Trophoblast cell (in vitro differentiated cells and primary cell): ENCODE measurements at regions not wholly inside any gene's neighbourhood (a gene's known extent, or its start where the extent isn't known, plus 50 kb on each side); places are given as distances from the start of the nearest gene placed in this dataset.

Experiments used
- DNase-seq, 2 donors: peaks; one replicate each; pipeline ENCODE4 v3.0.0-alpha.2; 2016
- H2AFZ ChIP-seq: 2 replicates; pipeline ENCODE4 v1.6.1; 2013; ENCODE audit warnings: low read length, moderate library complexity, mild to moderate bottlenecking; ENCODE audit not compliant: insufficient read depth, poor library complexity
- H2AK5ac ChIP-seq: 2 replicates; pipeline ENCODE4 v1.6.1; 2013; ENCODE audit warnings: mild to moderate bottlenecking, low read length
- H2BK120ac ChIP-seq: 2 replicates; pipeline ENCODE4 v1.6.1; 2013; ENCODE audit warnings: low read length, mild to moderate bottlenecking, moderate library complexity; ENCODE audit not compliant: insufficient read depth, poor library complexity
- H2BK12ac ChIP-seq: 2 replicates; pipeline ENCODE4 v1.6.1; 2013; ENCODE audit warnings: mild to moderate bottlenecking, low read length, moderate library complexity
- H2BK5ac ChIP-seq: 2 replicates; pipeline ENCODE4 v1.6.1; 2013; ENCODE audit warnings: low read length, low read depth, moderate library complexity, mild to moderate bottlenecking; ENCODE audit not compliant: poor library complexity
- H3K14ac ChIP-seq: 2 replicates; pipeline ENCODE4 v1.6.1; 2013; ENCODE audit warnings: mild to moderate bottlenecking, low read length
- H3K18ac ChIP-seq: 2 replicates; pipeline ENCODE4 v1.6.1; 2013; ENCODE audit warnings: mild to moderate bottlenecking, low read length
- H3K23ac ChIP-seq: 2 replicates; pipeline ENCODE4 v1.6.1; 2013; ENCODE audit warnings: low read length
- H3K27ac ChIP-seq: 2 replicates; pipeline ENCODE4 v1.5.1; 2013; ENCODE audit warnings: low read depth, mild to moderate bottlenecking, inconsistent platforms, low read length, moderate library complexity
- H3K27me3 ChIP-seq: 2 replicates; pipeline ENCODE4 v1.6.1; 2013; ENCODE audit warnings: inconsistent platforms, mild to moderate bottlenecking, low read length, moderate library complexity; ENCODE audit not compliant: insufficient read depth
- H3K36me3 ChIP-seq, 2 experiments: 1 replicate in 1 of 2; 2 replicates in 1 of 2; pipeline ENCODE4 v1.6.1; 2013; ENCODE audit warnings: low read length in 2 of 2, mild to moderate bottlenecking in 2 of 2, moderate library complexity in 1 of 2; ENCODE audit not compliant: insufficient read depth in 2 of 2, control insufficient read depth in 1 of 2
- H3K4ac ChIP-seq: 2 replicates; pipeline ENCODE4 v1.6.1; 2013; ENCODE audit warnings: low read depth, mild to moderate bottlenecking, low read length, moderate library complexity
- H3K4me1 ChIP-seq, 2 experiments: 1 replicate in 1 of 2; 2 replicates in 1 of 2; pipeline ENCODE4 v1.6.1; 2013; ENCODE audit warnings: low read length in 2 of 2, mild to moderate bottlenecking in 2 of 2, moderate library complexity in 1 of 2; ENCODE audit not compliant: insufficient read depth in 2 of 2, control insufficient read depth in 1 of 2
- H3K4me2 ChIP-seq: 2 replicates; pipeline ENCODE4 v1.6.1; 2013; ENCODE audit warnings: inconsistent platforms, mild to moderate bottlenecking, low read length, moderate library complexity
- H3K4me3 ChIP-seq: 2 replicates; pipeline ENCODE4 v1.5.1; 2013; ENCODE audit warnings: mild to moderate bottlenecking, low read depth, low read length, inconsistent platforms
- H3K79me1 ChIP-seq: one replicate; pipeline ENCODE4 v1.6.1; 2013; ENCODE audit warnings: low read length
- H3K79me2 ChIP-seq: 2 replicates; pipeline ENCODE4 v1.6.1; 2013; ENCODE audit warnings: low read length, mild to moderate bottlenecking; ENCODE audit not compliant: control insufficient read depth, insufficient read depth, poor library complexity
- H3K9ac ChIP-seq: 2 replicates; pipeline ENCODE4 v1.6.1; 2013; ENCODE audit warnings: mild to moderate bottlenecking, low read length
- H3K9me3 ChIP-seq: 2 replicates; pipeline ENCODE4 v1.6.1; 2013; ENCODE audit warnings: low read depth, mild to moderate bottlenecking, control low read depth, inconsistent platforms, low read length; ENCODE audit not compliant: insufficient read depth
- H4K12ac ChIP-seq: 2 replicates; pipeline ENCODE4 v1.6.1; 2013; ENCODE audit warnings: low read depth, mild to moderate bottlenecking, low read length, moderate library complexity
- H4K8ac ChIP-seq: 2 replicates; pipeline ENCODE4 v1.6.1; 2013; ENCODE audit warnings: low read depth, mild to moderate bottlenecking, low read length, moderate library complexity
- H4K91ac ChIP-seq: one replicate; pipeline ENCODE4 v1.6.1; 2013; ENCODE audit warnings: low read depth, mild to moderate bottlenecking, low read length, moderate library complexity
- WGBS: extraction: QIAGEN DNeasy Blood & Tissue Kit; methylation state at CpG from one replicate; pipeline ENCODE4 v1.1.7; 2013; ENCODE audit warnings: missing lambda C conversion rate; ENCODE audit not compliant: insufficient read length, insufficient coverage; ENCODE audit errors: extremely low coverage; 5-methylcytosine and 5-hydroxymethylcytosine counted together

DNA sequence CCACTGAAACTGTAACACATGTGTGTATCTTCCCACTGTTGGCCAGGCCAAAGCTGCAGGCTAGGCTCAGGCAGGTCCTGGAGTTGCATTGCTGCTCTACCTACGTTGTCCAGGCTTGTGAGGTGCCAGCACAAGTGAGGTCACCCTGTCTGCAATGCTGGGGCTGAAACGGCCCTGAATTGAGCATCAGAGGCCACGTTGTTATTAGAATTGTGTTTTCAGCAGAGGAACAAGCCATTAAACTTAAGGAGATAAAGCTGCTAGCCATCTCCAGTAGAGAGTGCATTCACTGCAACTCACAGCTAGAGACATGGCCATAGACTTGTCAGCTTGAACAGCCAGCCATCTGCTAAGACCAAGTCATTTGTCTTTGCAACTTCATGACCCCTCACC, 191.8 kb downstream of the SEMA6A start:
- H4K12ac ChIP-seq, result no peak overlapping the region
- H3K9ac ChIP-seq, result no peak overlapping the region

DNA sequence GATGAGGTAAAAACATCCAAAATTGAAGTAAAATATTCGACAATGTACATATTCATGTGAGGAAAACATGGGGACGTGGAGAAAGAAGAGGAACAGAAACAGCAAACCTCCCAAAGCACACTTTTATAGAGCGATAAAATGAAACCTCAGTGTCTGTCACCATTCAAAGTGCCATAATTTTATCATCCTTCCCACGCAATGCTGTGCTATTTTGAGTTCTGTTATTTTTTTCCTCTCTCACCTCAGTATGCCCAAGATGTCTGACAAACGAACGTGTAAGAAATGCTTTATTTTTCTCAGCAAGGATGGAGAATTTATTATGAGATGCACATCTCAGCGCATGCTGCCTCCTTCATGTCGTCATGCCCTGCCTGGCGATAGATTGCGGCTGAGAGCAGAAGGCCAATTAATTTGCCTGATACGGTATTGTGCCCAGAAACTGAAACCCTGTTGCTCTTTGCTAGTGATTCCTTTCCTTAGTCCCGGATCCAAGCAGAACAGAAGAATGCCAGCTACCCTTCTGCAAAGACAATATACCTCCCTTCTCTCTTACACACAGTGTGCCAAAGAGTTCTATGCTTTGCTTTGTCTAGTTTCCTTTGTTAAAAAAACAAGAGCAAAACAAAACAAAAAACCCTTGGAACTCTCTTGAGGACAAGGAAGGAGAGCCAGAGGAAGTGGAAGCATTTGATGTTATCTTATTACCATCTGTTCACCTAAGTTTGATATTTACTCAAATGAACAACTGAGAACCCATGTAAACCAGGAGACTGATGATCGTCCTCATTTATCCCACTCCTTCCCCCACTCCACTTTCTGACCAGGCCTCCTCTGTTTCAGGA, 192.4 kb downstream of the SEMA6A start:
- H4K8ac ChIP-seq, result no peak overlapping the region

More for the DNA sequence above, 191.8 kb downstream of the SEMA6A start:
- Histone ChIP-seq H3K27me3 (no peaks in the 10 kb centered on the region), H2AFZ (no peak overlapping the region), H4K91ac (no peak overlapping the region), H3K27ac (no peak overlapping the region), H3K23ac (no peak overlapping the region), H3K4me3 (no peak overlapping the region), H2BK120ac (no peak overlapping the region), H2BK12ac (no peak overlapping the region), H3K4me2 (no peak overlapping the region), H3K36me3 (no peaks in the 10 kb centered on the region), H3K4ac (no peak overlapping the region), H2BK5ac (no peak overlapping the region), H3K4me1 (peaks cover 0 to 2% of the 10 kb centered on the region in 2 experiments), H3K9me3 (peaks cover 5% of the 10 kb centered on the region), H4K8ac (no peak overlapping the region), H3K14ac (no peak overlapping the region), H3K79me2 (no peaks in the 10 kb centered on the region), H2AK5ac (no peak overlapping the region), H3K79me1 (no peaks in the 10 kb centered on the region), H3K18ac (no peak overlapping the region)
- no peak for DNase-seq
- WGBS, result no CpG with 5 or more reads among the region's 3 CpGs

DNA sequence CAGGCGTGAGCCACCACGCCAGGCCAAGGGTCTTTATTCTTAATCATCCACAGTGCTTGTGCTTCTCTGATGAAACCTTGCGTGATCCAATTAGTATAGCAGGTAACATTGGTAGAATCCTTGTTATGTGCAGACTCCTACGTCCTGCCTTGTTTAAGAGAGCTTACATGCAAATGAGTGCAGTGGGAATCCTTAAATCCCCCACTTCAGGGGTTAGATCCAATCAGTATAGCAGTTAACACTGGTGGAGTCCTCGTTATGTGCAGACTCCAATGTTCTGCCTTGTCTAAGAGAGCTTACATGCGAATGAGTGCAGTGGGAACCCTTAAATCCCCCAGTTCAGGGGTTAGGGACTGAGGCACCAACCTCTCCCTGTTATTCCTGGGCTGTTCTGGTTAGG, 193.4 kb downstream of the SEMA6A start:
- Histone ChIP-seq H3K27me3 (no peaks in the 10 kb centered on the region), H3K4me3 (no peak overlapping the region), H3K9ac (no peak overlapping the region), H3K27ac (no peak overlapping the region), H2BK120ac (no peak overlapping the region), H4K91ac (no peak overlapping the region), H2BK5ac (no peak overlapping the region), H3K79me1 (no peaks in the 10 kb centered on the region), H3K4ac (no peak overlapping the region), H3K4me2 (no peak overlapping the region), H3K36me3 (no peaks in the 10 kb centered on the region), H3K14ac (no peak overlapping the region), H3K79me2 (no peaks in the 10 kb centered on the region), H4K12ac (no peak overlapping the region), H3K23ac (no peak overlapping the region), H3K18ac (no peak overlapping the region), H4K8ac (no peak overlapping the region), H2AFZ (no peak overlapping the region), H2AK5ac (no peak overlapping the region), H3K4me1 (peaks cover 0 to 5% of the 10 kb centered on the region in 2 experiments), H3K9me3 (peaks cover 3% of the 10 kb centered on the region), H2BK12ac (no peak overlapping the region)
- DNase-seq, result no peak
- no CpG with 5 or more reads among the region's 6 CpGs for WGBS

More for the DNA sequence above, 192.4 kb downstream of the SEMA6A start:
- H2BK12ac ChIP-seq, result no peak overlapping the region
- DNase-seq, result no peak
- no peak overlapping the region for H3K23ac ChIP-seq
- H2BK120ac ChIP-seq, result no peak overlapping the region
- no peak overlapping the region for H3K14ac ChIP-seq
- H3K79me2 ChIP-seq, result no peaks in the 10 kb centered on the region
- no peak overlapping the region for H2BK5ac ChIP-seq
- H2AK5ac ChIP-seq, result no peak overlapping the region
- H3K4me1 ChIP-seq, result peaks cover 0 to 5% of the 10 kb centered on the region in 2 experiments
- H3K9ac ChIP-seq, result no peak overlapping the region
- H3K36me3 ChIP-seq, result no peaks in the 10 kb centered on the region
- no peak overlapping the region for H4K12ac ChIP-seq
- no peak overlapping the region for H3K4me2 ChIP-seq
- no CpG with 5 or more reads among the region's 13 CpGs for WGBS
- H3K4me3 ChIP-seq, result no peak overlapping the region
- H3K18ac ChIP-seq, result no peak overlapping the region
- H3K9me3 ChIP-seq, result peaks cover 5% of the 10 kb centered on the region
- no peaks in the 10 kb centered on the region for H3K27me3 ChIP-seq
- no peaks in the 10 kb centered on the region for H3K79me1 ChIP-seq
- no peak overlapping the region for H4K91ac ChIP-seq
- H3K4ac ChIP-seq, result no peak overlapping the region
- no peak overlapping the region for H3K27ac ChIP-seq
- H2AFZ ChIP-seq, result no peak overlapping the region

DNA sequence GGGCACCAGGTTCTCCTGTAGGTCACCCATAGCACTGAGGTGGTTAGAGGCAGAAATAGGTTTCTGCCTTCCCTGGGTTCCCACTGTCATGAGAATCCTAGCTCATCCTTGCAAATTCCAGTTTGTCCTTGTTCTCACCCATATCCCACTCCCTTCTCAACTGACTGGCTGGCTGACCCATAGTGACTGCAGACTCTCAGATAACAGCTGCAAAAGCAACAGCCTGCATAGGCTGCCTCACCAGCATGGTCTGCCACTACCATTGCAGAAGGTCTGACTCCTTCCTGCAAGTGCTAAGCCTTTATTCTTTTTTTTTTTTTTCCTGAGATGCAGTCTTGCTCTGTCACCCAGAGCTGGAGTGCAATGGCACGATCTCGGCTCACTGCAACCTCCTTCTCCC, 194.0 kb downstream of the SEMA6A start:
- no peaks in the 10 kb centered on the region for H3K36me3 ChIP-seq
- no peak for DNase-seq
- H4K8ac ChIP-seq, result no peak overlapping the region
- no peak overlapping the region for H3K27ac ChIP-seq
- no peak overlapping the region for H2BK5ac ChIP-seq
- no peaks in the 10 kb centered on the region for H3K79me2 ChIP-seq
- no peak overlapping the region for H2BK120ac ChIP-seq
- no peak overlapping the region for H3K4me2 ChIP-seq
- H3K9me3 ChIP-seq, result peaks cover 3% of the 10 kb centered on the region
- no peak overlapping the region for H2AFZ ChIP-seq
- H2AK5ac ChIP-seq, result no peak overlapping the region
- H3K79me1 ChIP-seq, result no peaks in the 10 kb centered on the region
- no peak overlapping the region for H3K4ac ChIP-seq
- H3K18ac ChIP-seq, result no peak overlapping the region
- H3K9ac ChIP-seq, result no peak overlapping the region
- no CpG with 5 or more reads among the region's 2 CpGs for WGBS
- no peak overlapping the region for H3K14ac ChIP-seq
- peaks cover 0 to 5% of the 10 kb centered on the region in 2 experiments for H3K4me1 ChIP-seq
- no peak overlapping the region for H3K23ac ChIP-seq
- H4K12ac ChIP-seq, result no peak overlapping the region
- H3K4me3 ChIP-seq, result no peak overlapping the region
- no peaks in the 10 kb centered on the region for H3K27me3 ChIP-seq
- no peak overlapping the region for H4K91ac ChIP-seq
- no peak overlapping the region for H2BK12ac ChIP-seq
